GM19467 (cell line): ENCODE measurements at regions not wholly inside any gene's neighbourhood (a gene's known extent, or its start where the extent isn't known, plus 50 kb on each side); places are given as distances from the start of the nearest gene placed in this dataset.

Source experiments
- ATAC-seq: cut with Tn5 transposase; IDR thresholded peaks from one replicate; pipeline ENCODE4 v1.9.1; 2021; ENCODE audit warnings: mild to moderate bottlenecking, moderate library complexity; ENCODE audit not compliant: unreplicated experiment

DNA sequence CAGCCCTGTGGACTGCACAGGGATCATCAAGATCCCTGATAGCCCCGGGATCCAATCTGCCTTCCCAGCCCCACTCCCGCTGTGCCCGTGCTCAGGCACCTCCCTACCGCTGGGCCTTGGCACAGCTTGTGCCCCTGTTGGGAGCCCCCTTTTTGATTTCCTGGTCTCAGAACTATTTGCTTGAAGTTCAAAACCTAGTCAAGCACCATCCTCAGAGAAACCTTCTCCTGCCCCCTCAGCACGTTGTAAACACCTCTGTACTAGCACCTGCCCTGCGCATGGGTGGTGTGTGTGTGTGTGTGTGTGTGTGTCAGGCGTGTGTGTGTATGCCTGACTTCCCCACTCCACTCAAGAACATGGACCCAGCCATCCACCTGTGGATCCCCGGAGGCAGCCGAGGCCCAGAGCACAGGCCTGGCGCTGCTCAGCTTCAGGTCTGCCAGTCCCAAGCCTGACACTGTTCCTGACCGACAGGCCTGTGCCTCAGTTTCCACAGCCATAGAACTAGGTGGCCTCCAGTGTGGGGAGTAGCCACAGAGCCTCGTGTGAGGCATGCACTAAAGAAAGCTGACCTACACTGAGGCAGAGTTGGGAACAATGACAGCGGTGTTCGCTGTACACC is 65.5 kb downstream of the ADRA2C start:
- ATAC-seq: no peak

GRCh38 chr4:3832536-3833220 is 66.5 kb downstream of the ADRA2C start:
- ATAC-seq: no peak

DNA sequence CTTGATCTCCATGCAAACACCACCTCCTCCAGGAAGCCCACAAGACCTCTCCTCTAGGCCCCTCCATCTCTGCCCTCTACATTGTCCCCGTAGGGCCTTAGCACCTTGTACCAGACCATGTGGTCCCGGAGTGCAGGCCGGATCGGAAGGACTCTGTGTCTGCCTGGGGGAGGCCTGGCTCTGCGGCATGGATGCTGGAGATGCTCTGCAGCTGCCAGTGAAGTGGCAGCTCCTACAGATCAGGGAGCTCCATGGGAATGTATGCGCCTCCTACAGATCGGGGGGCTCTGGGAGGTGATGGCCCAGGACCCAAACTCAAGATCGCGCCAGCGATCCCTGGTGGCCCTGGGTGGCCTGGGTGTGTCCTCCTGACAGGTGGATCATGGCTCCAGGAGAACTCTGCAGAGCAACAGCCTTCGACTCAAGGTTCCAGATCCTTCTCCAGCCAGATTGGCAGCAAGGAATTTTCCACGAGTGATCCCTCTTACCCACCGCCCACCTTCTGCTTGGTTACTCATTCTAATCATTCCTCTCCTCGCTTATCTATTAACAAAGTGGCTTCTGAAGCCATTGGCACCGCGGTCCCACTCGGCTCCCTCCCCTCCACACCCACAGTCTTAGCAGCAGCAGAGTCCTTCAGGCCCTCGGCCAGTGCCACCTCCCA is 67.3 kb downstream of the ADRA2C start:
- ATAC-seq: no peak

DNA sequence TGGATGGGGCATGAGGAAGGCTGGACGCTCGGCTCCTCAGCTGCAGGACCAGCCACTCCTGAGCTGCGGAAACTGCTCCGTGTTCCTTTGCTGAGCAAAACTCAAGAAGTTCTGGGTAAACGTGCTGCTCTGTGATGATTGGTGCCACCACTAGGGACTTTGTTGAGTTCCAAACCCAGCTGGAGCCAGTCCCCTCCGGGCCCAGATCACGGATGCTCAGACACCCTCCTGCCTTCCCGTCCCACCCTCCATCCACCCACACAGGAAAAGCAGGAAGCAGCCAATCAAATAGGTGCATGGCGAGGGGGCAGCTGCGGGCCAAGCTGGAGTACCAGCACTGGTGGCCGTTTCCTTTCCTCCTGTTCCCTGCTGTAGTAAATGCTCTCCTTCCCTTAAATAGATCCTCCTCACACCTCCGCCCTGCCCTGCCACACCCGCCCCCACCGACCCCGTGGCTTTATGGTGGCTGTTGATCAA is 68.0 kb downstream of the ADRA2C start:
- no peak for ATAC-seq

DNA sequence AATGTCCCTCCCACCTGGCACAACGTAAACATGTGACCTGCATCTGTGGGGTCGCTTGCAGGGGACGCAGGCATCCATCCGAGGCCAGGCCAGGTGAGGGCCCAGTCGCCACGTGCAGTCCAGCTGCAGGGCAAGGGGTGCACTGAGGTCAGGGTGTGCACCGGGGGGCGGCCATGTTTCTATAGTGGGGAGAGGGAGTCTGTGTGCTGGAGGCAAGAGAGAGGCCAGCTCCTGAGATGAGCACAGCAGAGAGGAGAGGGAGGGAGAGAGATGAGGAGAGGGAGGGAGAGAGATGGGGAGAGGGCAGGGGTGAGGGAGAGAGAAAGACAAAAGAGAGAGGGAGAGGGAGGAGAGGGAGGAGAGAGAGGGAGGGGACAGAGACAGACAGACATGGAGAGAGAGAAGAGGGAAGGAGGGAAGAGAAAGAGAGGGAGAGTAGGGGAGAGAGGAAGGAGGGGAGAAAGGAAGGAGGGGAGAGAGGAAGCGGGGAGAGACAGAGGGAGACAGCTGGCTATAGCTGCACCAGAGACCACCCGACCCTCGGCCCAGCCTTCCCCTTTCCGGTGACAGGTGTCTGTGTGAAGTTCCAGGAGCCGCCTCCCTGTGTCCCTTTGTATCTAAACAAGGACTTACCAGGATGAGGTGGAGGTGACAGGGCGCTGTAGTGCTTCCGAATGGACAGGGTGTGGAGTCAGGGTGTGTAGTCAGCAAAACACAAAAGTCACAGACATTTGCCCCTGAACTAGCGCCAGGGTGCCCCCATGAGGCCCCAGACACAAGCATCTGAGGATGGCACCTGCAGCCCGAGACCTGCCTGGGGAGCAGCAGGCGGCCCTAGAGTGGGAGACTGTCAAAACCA is 68.7 kb downstream of the ADRA2C start:
- no peak for ATAC-seq

- no peak for ATAC-seq
Measured at GRCh38 chr4:3835527-3836405, 69.6 kb downstream of the ADRA2C start.

DNA sequence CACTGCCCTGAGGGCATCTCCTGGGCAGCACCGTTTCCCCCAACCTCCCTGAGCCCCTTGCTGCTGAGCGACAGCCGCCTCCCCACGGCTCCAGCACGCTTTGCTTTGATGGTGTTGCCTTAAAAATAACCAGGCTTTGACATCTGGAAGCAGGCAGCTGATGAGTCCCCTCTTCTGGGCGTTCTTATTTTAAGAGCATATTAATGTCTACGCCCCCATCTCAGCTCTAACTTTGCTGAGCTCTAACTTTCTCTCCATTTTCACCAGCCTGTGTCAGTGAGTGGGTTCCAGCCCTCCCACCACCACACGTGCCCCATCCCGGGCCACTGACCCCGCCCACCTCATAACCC is 70.2 kb downstream of the ADRA2C start:
- ATAC-seq: no peak

GRCh38 chr4:3836756-3837601 is 70.8 kb downstream of the ADRA2C start:
- no peak for ATAC-seq

DNA sequence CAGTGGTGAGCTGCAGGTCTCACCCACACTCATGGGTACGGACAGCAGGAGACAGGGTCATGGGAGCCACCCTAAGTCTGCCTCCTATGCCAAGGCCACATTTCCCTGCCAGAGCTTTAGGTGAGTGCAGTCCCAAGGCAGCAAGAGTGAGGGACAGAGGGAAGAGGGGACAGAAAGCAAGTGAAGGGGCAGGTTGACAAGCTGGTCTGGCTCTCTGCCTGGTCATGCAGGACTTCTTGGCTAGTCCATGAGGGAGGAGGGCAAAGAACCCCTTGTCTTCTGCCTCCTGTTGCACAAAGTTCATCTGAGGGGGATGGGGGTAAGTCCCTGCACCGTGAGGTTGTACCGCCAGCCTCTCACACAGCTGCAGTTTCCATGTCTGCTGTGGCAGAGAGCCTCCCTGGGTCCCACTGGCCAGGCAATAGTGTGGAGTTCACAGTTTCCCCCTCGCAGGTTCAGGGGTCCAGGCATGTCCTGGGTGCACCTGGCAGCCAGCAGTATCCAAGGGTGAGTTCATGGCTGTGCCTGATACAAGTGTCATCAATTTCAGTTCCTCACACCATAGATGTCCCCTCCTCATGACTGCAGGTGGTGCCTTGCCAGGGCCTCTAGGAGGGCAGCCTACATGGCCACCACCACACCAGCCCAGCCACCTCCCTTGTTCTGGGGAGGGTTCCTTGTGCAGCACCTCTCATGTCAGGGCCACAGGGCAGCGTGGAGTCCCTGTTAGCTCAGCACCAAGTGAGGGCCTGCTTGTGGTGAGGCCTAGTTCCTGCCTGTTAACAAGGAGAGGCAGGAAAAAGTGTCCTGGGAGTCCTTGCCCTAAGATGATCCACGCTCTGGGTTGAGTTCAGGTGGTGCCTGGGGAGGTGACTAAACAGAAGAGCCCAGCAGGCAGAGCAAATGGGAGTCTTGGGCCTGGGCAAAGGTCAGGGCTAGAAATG is 72.5 kb downstream of the ADRA2C start:
- ATAC-seq: no peak

GRCh38 chr4:3845094-3845743 is 79.0 kb downstream of the ADRA2C start:
- ATAC-seq: no peak

DNA sequence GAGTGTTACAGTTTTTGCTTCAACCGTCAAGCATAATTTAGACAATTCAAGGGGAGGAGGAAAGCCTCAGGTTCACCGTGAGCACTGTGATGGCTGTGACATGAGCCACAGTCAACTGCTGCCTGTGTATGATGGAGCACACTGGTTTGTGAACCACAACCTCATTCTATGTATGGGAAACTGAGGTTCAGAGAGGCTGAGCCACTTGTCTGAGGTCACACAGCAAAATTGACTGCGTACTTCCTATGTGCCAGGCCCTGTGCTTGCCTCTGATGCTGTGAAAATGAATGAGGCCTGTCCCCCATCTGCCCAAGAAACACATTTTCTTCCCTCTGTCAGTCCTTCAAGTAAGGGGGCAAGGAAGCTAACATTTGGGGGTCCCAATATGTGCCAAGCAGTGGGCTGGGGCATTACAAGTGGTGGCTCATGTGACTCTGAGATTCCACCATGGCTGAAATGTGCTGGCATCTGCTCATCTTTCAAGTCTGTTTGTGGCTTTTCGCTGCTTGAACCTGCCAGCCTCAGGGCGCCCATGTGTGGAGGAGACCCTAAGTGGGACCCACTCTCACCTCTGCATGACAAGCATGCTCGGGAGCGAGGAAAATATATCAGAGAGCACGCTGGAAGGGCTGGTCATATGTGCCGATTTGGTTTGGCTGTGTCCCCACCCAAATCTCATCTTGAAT is 79.7 kb downstream of the ADRA2C start:
- ATAC-seq: no peak

- ATAC-seq: no peak
Measured at GRCh38 chr4:3847211-3847940, 81.2 kb downstream of the ADRA2C start.

- no peak for ATAC-seq
Measured at GRCh38 chr4:3848323-3848722, 82.1 kb downstream of the ADRA2C start.

- no peak for ATAC-seq
Measured at GRCh38 chr4:3849140-3849539, 83.0 kb downstream of the ADRA2C start.

- ATAC-seq: no peak
Measured at GRCh38 chr4:3850128-3850527, 83.9 kb downstream of the ADRA2C start.

DNA sequence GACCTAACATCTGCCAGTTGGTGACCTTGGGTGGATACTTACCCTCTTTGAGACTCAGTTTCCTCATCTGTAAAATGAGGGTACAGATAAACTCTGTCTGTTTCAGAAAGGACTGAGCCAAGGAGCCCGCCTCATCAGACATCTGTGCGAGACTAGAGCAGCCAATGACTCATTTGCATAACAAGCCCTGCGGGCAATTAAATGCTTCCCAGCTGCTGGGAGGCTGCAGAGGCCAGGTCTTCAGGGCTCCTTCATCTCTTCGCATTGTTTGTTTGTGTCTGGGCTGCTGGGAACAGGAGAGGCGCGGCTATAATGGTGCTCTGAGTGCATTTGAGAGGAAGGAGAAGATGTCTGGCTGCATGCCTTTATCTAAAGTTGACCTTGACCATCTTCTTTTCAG is 85.0 kb downstream of the ADRA2C start:
- ATAC-seq: no peak

DNA sequence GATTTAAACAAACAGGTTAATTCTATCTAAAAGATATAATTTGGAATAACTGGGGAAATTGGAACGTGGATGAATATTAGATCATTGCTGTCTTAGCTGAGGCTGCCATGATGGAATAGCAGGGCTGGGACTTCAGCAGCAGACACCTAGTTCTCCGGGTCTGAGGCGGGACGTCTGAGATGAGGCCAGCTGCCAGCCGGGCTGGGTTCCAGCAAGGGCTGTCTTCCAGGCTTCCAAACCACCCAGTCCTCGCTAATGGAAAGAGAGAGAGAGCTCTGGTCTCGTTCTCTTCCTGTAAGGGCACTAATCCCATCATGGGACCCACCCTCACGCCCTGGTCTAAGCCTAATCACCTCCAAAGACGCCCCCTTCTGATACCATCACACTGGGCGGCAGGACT is 85.7 kb downstream of the ADRA2C start:
- ATAC-seq: no peak
